HEK293 (cell line): ENCODE measurements at regions not wholly inside any gene's neighbourhood (a gene's known extent, or its start where the extent isn't known, plus 50 kb on each side); places are given as distances from the start of the nearest gene placed in this dataset.

ENCODE experiments used
- CTCF ChIA-PET: fragments of 350-600 bp; formaldehyde crosslinking; extraction: SDS; loops from one replicate; lab custom pipeline; 2021; ENCODE audit warnings: antibody characterized with exemption; lab: Yijun Ruan, JAX
- POLR2A ChIA-PET: fragments of 300-600 bp; formaldehyde crosslinking; extraction: SDS; loops from one replicate; lab custom pipeline; 2020; ENCODE audit warnings: antibody characterized with exemption, inconsistent platforms; lab: Yijun Ruan, JAX
- H3K27ac ChIP-seq: fragments of 200-500 bp; sonication (Bioruptor generic); 2 replicates; pipeline ENCODE4 v1.5.1; 2014; ENCODE audit warnings: low read depth, low read length, control low read depth, inconsistent platforms; ENCODE audit errors: extremely low read depth
- H3K36me3 ChIP-seq, 2 experiments: fragments of 200-500 bp in 1 of 2; sonication (Bioruptor generic) in 1 of 2; 1 replicate in 1 of 2; 2 replicates in 1 of 2; pipeline ENCODE4 v1.5.1; 2014 to 2017; ENCODE audit warnings: inconsistent platforms in 2 of 2, low read length in 2 of 2; ENCODE audit not compliant: control insufficient read depth in 2 of 2, insufficient read depth in 1 of 2
- H3K4me1 ChIP-seq: fragments of 200-500 bp; sonication (Bioruptor generic); 2 replicates; pipeline ENCODE4 v1.5.1; 2014; ENCODE audit warnings: mild to moderate bottlenecking, low read length, inconsistent platforms; ENCODE audit not compliant: control insufficient read depth, insufficient read depth
- H3K4me3 ChIP-seq: 2 replicates; pipeline ENCODE4 v1.5.1; 2011; ENCODE audit warnings: low read depth, mild to moderate bottlenecking, control low read depth, low read length, moderate library complexity
- H3K9me3 ChIP-seq: fragments of 200-500 bp; sonication (Bioruptor generic); 2 replicates; pipeline ENCODE4 v1.5.1; 2014; ENCODE audit warnings: low read depth, low read length, inconsistent platforms; ENCODE audit not compliant: control insufficient read depth, insufficient read depth
- TCF7L2 ChIP-seq: IDR thresholded peaks from 2 replicates; pipeline ENCODE4 v1.6.1; 2011; ENCODE audit warnings: low read depth, mild to moderate bottlenecking, inconsistent platforms, low read length, moderate library complexity, borderline replicate concordance
- YY2 ChIP-seq: fragments of 450-650 bp; formaldehyde crosslinking; IDR thresholded peaks from 2 replicates; pipeline ENCODE4 v1.5.1; 2016; ENCODE audit warnings: missing biosample characterization, missing genetic modification characterization
- ZNF138 ChIP-seq: fragments of 450-650 bp; formaldehyde crosslinking; IDR thresholded peaks from 2 replicates; pipeline ENCODE4 v1.5.1; 2016; ENCODE audit warnings: missing biosample characterization, missing genetic modification characterization, borderline replicate concordance
- ZNF157 ChIP-seq: fragments of 450-650 bp; formaldehyde crosslinking; IDR thresholded peaks from 2 replicates; pipeline ENCODE4 v1.5.1; 2016; ENCODE audit warnings: missing biosample characterization, missing genetic modification characterization
- ZNF202 ChIP-seq: fragments of 450-650 bp; formaldehyde crosslinking; IDR thresholded peaks from 2 replicates; pipeline ENCODE4 v1.5.1; 2016; ENCODE audit warnings: missing biosample characterization, missing genetic modification characterization, borderline replicate concordance
- ZNF23 ChIP-seq: fragments of 450-650 bp; formaldehyde crosslinking; IDR thresholded peaks from 2 replicates; pipeline ENCODE4 v1.5.1; 2016; ENCODE audit warnings: missing biosample characterization, missing genetic modification characterization, borderline replicate concordance
- ZNF266 ChIP-seq: fragments of 450-650 bp; formaldehyde crosslinking; IDR thresholded peaks from 2 replicates; pipeline ENCODE4 v1.5.1; 2016; ENCODE audit warnings: missing biosample characterization, missing genetic modification characterization, low read depth
- ZNF341 ChIP-seq: fragments of 450-650 bp; formaldehyde crosslinking; IDR thresholded peaks from 2 replicates; pipeline ENCODE4; 2016; ENCODE audit warnings: low read depth, missing biosample characterization, missing genetic modification characterization
- ZNF354C ChIP-seq: fragments of 450-650 bp; formaldehyde crosslinking; IDR thresholded peaks from 2 replicates; pipeline ENCODE4 v1.5.1; 2016; ENCODE audit warnings: missing biosample characterization, missing genetic modification characterization, low read depth, borderline replicate concordance
- ZNF37A ChIP-seq: fragments of 450-650 bp; IDR thresholded peaks from 2 replicates; pipeline ENCODE4 v1.5.1; 2018; ENCODE audit warnings: missing biosample characterization, missing genetic modification characterization
- ZNF426 ChIP-seq: fragments of 450-650 bp; formaldehyde crosslinking; IDR thresholded peaks from 2 replicates; pipeline ENCODE4 v1.5.1; 2017; ENCODE audit warnings: missing biosample characterization, missing genetic modification characterization, mild to moderate bottlenecking, inconsistent platforms, moderate library complexity
- ZNF544 ChIP-seq: fragments of 450-650 bp; formaldehyde crosslinking; IDR thresholded peaks from 2 replicates; pipeline ENCODE4 v1.5.0; 2017; ENCODE audit warnings: missing biosample characterization, missing genetic modification characterization
- ZNF645 ChIP-seq: fragments of 450-650 bp; formaldehyde crosslinking; IDR thresholded peaks from 2 replicates; pipeline ENCODE4; 2016; ENCODE audit warnings: missing biosample characterization, missing genetic modification characterization
- ZNF707 ChIP-seq: fragments of 450-650 bp; formaldehyde crosslinking; IDR thresholded peaks from 2 replicates; pipeline ENCODE4 v1.5.1; 2016; ENCODE audit warnings: missing biosample characterization, missing genetic modification characterization
- ZSCAN23 ChIP-seq: fragments of 450-650 bp; formaldehyde crosslinking; IDR thresholded peaks from 2 replicates; pipeline ENCODE4 v1.5.1; 2016; ENCODE audit warnings: missing biosample characterization, missing genetic modification characterization
- TF ChIP-seq, protein P1 (sequence below): fragments of 450-650 bp; formaldehyde crosslinking; IDR thresholded peaks from 2 replicates; pipeline ENCODE4 v1.5.1; 2017; ENCODE audit warnings: missing biosample characterization, missing genetic modification characterization
- TF ChIP-seq, protein P2 (sequence below): fragments of 450-650 bp; formaldehyde crosslinking; IDR thresholded peaks from 2 replicates; pipeline ENCODE4 v1.5.1; 2016; ENCODE audit warnings: missing biosample characterization, missing genetic modification characterization, low read depth
- TF ChIP-seq, protein P3 (sequence below): fragments of 450-650 bp; formaldehyde crosslinking; IDR thresholded peaks from 2 replicates; pipeline ENCODE4 v1.5.1; 2017; ENCODE audit warnings: missing biosample characterization, missing genetic modification characterization
- TF ChIP-seq, protein P4 (sequence below): sonication (generic); formaldehyde crosslinking; IDR thresholded peaks from 2 replicates; pipeline ENCODE4 v1.8.1; 2022; ENCODE audit warnings: mild to moderate bottlenecking, moderate library complexity, missing genetic modification reagents

DNA sequence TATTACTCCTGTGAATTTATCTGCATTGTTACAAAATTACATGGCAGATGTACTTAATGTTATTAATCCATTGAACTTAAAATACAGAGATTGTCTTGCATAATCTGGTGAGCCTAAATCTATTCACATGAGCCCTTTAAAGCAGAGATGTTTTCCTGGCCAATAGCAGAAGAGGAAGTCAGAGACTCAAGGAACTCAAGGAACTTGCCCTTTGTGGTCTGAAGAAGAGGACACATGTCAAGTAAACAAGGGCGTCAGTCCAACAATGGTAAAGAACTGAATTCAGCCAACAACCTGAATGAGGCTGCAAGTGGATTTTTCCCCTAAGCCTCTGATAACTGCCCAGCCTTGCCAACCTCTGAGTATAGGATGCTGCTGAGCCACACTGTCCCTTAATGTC, 356.3 kb upstream of the PKDCC start (continued):
- TF ChIP-seq, protein P1, sequence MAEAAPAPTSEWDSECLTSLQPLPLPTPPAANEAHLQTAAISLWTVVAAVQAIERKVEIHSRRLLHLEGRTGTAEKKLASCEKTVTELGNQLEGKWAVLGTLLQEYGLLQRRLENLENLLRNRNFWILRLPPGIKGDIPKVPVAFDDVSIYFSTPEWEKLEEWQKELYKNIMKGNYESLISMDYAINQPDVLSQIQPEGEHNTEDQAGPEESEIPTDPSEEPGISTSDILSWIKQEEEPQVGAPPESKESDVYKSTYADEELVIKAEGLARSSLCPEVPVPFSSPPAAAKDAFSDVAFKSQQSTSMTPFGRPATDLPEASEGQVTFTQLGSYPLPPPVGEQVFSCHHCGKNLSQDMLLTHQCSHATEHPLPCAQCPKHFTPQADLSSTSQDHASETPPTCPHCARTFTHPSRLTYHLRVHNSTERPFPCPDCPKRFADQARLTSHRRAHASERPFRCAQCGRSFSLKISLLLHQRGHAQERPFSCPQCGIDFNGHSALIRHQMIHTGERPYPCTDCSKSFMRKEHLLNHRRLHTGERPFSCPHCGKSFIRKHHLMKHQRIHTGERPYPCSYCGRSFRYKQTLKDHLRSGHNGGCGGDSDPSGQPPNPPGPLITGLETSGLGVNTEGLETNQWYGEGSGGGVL (tag by site-specific recombination) = no peak
- TF ChIP-seq ZNF645 (tag by site-specific recombination) = no peak
- no peak for TF ChIP-seq ZNF37A

DNA sequence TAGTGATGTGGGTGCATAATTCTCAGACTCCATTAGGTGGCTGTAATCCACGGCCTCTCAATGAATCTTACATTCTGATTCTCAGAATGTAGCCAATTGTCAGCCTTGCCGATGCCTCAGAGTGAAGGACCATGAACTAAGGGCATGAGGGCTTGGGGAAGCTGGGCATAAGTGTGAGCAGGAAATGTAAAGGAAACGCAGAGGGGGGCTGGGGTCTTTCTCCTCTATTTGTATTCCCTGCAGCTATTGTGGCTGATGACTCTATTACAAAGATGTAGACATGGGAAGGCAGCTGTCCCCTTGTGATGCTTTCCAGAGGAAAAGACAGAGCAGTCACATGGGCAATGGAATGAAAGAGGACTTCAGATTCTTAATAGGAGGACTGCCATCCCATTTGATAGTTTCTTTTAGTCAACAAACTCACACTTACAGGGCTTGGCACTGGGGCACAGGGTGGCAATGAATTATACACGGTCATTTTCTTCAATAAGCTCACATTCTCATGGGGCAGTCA, 353.2 kb upstream of the PKDCC start:
- CTCF ChIA-PET = interaction anchor here (0.7 kb wide), 1 partner anchor 429 kb away, joined by 3 read pairs; no protein-coding TSS in a partner anchor
- POLR2A ChIA-PET = no interaction called here
- TF ChIP-seq, protein P2, sequence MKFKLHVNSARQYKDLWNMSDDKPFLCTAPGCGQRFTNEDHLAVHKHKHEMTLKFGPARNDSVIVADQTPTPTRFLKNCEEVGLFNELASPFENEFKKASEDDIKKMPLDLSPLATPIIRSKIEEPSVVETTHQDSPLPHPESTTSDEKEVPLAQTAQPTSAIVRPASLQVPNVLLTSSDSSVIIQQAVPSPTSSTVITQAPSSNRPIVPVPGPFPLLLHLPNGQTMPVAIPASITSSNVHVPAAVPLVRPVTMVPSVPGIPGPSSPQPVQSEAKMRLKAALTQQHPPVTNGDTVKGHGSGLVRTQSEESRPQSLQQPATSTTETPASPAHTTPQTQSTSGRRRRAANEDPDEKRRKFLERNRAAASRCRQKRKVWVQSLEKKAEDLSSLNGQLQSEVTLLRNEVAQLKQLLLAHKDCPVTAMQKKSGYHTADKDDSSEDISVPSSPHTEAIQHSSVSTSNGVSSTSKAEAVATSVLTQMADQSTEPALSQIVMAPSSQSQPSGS = no peak
- TF ChIP-seq, protein P3, sequence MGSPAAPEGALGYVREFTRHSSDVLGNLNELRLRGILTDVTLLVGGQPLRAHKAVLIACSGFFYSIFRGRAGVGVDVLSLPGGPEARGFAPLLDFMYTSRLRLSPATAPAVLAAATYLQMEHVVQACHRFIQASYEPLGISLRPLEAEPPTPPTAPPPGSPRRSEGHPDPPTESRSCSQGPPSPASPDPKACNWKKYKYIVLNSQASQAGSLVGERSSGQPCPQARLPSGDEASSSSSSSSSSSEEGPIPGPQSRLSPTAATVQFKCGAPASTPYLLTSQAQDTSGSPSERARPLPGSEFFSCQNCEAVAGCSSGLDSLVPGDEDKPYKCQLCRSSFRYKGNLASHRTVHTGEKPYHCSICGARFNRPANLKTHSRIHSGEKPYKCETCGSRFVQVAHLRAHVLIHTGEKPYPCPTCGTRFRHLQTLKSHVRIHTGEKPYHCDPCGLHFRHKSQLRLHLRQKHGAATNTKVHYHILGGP (tag by site-specific recombination) = no peak
- TF ChIP-seq TCF7L2 = no peak
- TF ChIP-seq ZNF426 (tag by site-specific recombination) = no peak
- TF ChIP-seq, protein P4, sequence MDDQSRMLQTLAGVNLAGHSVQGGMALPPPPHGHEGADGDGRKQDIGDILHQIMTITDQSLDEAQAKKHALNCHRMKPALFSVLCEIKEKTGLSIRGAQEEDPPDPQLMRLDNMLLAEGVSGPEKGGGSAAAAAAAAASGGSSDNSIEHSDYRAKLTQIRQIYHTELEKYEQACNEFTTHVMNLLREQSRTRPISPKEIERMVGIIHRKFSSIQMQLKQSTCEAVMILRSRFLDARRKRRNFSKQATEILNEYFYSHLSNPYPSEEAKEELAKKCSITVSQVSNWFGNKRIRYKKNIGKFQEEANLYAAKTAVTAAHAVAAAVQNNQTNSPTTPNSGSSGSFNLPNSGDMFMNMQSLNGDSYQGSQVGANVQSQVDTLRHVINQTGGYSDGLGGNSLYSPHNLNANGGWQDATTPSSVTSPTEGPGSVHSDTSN (CRISPR knock-in tag) = no peak
- TF ChIP-seq ZNF157 (tag by site-specific recombination) = no peak
- TF ChIP-seq, all 188 proteins: peak for 0

DNA sequence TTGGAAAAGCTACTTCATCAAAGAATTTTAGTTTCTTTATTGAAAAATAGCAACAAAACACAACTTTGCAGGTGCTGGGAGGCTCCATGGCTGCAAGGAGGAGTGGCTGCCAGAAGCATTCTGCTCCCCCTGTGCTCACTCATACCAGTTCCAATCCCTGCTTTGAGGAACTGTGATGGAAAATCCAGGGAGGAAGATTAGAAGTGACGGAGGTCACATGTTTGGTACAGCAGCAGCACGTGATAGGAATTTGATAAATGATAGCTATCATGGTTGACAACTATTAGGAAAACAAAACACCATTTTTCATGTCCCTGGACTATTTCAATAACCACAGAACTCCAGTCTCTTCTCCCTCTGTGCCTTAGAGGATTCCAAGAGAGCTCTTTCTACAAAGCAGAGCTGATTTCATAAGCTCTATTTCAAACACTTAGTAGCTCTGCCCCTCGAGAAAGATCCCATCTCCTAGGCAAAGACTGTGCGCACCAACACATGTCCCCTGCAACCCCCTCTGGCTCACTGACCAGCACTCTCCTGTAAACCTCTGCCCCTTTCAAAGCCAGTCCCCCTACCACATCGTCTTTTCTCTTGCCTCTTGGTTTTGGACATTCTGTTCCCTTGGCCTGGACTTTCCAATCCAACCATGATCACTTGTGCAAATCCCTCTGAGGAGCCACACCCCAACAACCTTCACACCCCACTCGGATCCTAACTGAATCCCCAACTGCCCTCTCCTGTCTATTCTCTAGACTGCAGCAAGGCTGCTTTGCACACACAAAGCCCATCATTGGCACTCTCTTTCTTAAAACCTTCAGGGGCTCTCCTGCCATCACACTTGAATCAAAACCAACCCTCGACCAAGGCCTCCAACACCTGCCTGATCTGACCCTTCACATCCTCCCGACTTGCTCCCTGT, 352.4 kb upstream of the PKDCC start:
- ChIA-PET POLR2A (no interaction called here), CTCF (interaction anchor here (0.6 to 0.7 kb wide), 2 partner anchors 10 to 430 kb away, joined by 3 to 4 read pairs; no protein-coding TSS in a partner anchor)
- no peaks in the 10 kb centered on the region for H3K9me3 ChIP-seq
- H3K4me1 ChIP-seq = no peaks in the 10 kb centered on the region
- H3K36me3 ChIP-seq = no peaks in the 10 kb centered on the region
- TF ChIP-seq YY2 (tag by site-specific recombination) = no peak
- TF ChIP-seq ZNF23 (tag by site-specific recombination) = no peak
- no peak for TF ChIP-seq ZNF544 (tag by site-specific recombination)
- no peak for TF ChIP-seq ZNF354C
- no peak for TF ChIP-seq ZNF645 (tag by site-specific recombination)
- TF ChIP-seq ZNF341 = no peak
- no peak for TF ChIP-seq ZNF202 (tag by site-specific recombination)
- no peak for TF ChIP-seq ZNF266 (tag by site-specific recombination)
- no peak for TF ChIP-seq ZSCAN23 (tag by site-specific recombination)
- TF ChIP-seq ZNF138 (tag by site-specific recombination) = no peak
- no peak for TF ChIP-seq ZNF707 (tag by site-specific recombination)
- H3K4me3 ChIP-seq = no peak overlapping the region
- no peak overlapping the region for H3K27ac ChIP-seq

More for the DNA sequence above, 353.2 kb upstream of the PKDCC start:
- no peak overlapping the region for H3K4me3 ChIP-seq
- no peak overlapping the region for H3K27ac ChIP-seq
- no peaks in the 10 kb centered on the region for H3K36me3 ChIP-seq
- no peaks in the 10 kb centered on the region for H3K9me3 ChIP-seq
- no peaks in the 10 kb centered on the region for H3K4me1 ChIP-seq
